ENCODE measurements at regions not wholly inside any gene's neighbourhood (a gene's known extent, or its start where the extent isn't known, plus 50 kb on each side); places are given as distances from the start of the nearest gene placed in this dataset.

DNA sequence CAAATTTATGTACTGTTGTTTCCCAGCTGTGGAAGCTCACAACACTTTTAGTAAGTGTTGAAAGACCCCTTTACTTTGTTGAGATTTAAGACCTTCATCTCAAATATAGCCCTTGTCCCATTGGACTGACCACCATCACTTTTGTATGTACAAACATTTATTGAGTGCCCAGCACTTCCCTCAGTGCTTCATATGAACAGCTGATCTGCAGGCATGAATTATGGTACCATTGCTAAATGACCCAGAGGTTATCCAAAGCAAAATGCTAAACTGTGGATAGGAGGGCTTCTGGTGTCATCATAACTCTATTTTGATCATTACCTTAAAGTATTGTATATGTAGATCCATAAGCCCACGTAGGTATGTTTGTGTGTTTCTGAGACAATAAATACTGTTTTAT lies 285.7 kb upstream of the RGS6 start:
- H3K9me2 ChIP-seq (ENCODE audit: insufficient read depth), result 0 out of 2 replicates have a peak, but pooled peaks cover 3% of the 10 kb centered on the region
- no peaks in the 10 kb centered on the region; the same call in 1 of the 2 replicates for H3K36me3 ChIP-seq (ENCODE audit: insufficient read depth)
- H3K4me2 ChIP-seq, result peak overlapping the region; percentile 44
- H2AFZ ChIP-seq, result no peak overlapping the region
- H3K27ac ChIP-seq (ENCODE audit: low read depth), result peak overlapping the region; percentile 5; the same call in 1 of the 2 replicates
- no peak for DNase-seq (ENCODE audit: low spot score)
- H3K4me1 Mint-ChIP-seq, result peaks cover 42% of the 10 kb centered on the region
- H3K79me2 ChIP-seq (replicated peaks; ENCODE audit: insufficient read depth), result no peaks in the 10 kb centered on the region
- no peaks in the 10 kb centered on the region; the same call in 1 of the 2 replicates for H3F3A ChIP-seq (replicated peaks; ENCODE audit: low read depth)
- H3K27me3 Mint-ChIP-seq (ENCODE audit: insufficient read depth, low read depth, poor library complexity), result peaks cover 1% of the 10 kb centered on the region
- no peaks in the 10 kb centered on the region for H3K27me3 ChIP-seq (ENCODE audit: insufficient read depth)
- TF ChIP-seq, protein P1, sequence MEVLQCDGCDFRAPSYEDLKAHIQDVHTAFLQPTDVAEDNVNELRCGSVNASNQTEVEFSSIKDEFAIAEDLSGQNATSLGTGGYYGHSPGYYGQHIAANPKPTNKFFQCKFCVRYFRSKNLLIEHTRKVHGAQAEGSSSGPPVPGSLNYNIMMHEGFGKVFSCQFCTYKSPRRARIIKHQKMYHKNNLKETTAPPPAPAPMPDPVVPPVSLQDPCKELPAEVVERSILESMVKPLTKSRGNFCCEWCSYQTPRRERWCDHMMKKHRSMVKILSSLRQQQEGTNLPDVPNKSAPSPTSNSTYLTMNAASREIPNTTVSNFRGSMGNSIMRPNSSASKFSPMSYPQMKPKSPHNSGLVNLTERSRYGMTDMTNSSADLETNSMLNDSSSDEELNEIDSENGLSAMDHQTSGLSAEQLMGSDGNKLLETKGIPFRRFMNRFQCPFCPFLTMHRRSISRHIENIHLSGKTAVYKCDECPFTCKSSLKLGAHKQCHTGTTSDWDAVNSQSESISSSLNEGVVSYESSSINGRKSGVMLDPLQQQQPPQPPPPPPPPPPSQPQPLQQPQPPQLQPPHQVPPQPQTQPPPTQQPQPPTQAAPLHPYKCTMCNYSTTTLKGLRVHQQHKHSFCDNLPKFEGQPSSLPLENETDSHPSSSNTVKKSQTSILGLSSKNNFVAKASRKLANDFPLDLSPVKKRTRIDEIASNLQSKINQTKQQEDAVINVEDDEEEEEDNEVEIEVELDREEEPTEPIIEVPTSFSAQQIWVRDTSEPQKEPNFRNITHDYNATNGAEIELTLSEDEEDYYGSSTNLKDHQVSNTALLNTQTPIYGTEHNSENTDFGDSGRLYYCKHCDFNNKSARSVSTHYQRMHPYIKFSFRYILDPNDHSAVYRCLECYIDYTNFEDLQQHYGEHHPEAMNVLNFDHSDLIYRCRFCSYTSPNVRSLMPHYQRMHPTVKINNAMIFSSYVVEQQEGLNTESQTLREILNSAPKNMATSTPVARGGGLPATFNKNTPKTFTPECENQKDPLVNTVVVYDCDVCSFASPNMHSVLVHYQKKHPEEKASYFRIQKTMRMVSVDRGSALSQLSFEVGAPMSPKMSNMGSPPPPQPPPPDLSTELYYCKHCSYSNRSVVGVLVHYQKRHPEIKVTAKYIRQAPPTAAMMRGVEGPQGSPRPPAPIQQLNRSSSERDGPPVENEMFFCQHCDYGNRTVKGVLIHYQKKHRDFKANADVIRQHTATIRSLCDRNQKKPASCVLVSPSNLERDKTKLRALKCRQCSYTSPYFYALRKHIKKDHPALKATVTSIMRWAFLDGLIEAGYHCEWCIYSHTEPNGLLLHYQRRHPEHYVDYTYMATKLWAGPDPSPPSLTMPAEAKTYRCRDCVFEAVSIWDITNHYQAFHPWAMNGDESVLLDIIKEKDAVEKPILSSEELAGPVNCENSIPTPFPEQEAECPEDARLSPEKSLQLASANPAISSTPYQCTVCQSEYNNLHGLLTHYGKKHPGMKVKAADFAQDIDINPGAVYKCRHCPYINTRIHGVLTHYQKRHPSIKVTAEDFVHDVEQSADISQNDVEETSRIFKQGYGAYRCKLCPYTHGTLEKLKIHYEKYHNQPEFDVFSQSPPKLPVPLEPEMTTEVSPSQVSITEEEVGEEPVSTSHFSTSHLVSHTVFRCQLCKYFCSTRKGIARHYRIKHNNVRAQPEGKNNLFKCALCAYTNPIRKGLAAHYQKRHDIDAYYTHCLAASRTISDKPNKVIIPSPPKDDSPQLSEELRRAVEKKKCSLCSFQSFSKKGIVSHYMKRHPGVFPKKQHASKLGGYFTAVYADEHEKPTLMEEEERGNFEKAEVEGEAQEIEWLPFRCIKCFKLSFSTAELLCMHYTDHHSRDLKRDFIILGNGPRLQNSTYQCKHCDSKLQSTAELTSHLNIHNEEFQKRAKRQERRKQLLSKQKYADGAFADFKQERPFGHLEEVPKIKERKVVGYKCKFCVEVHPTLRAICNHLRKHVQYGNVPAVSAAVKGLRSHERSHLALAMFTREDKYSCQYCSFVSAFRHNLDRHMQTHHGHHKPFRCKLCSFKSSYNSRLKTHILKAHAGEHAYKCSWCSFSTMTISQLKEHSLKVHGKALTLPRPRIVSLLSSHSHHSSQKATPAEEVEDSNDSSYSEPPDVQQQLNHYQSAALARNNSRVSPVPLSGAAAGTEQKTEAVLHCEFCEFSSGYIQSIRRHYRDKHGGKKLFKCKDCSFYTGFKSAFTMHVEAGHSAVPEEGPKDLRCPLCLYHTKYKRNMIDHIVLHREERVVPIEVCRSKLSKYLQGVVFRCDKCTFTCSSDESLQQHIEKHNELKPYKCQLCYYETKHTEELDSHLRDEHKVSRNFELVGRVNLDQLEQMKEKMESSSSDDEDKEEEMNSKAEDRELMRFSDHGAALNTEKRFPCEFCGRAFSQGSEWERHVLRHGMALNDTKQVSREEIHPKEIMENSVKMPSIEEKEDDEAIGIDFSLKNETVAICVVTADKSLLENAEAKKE (CRISPR knock-in tag; IDR thresholded peaks at IDR 0.05), result no peak
- no peak for TF ChIP-seq JUNB (IDR thresholded peaks at IDR 0.05; ENCODE audit: unreplicated experiment)
- TF ChIP-seq EZH2phosphoT487 (IDR thresholded peaks at IDR 0.05; ENCODE audit: unreplicated experiment), result no peak
- TF ChIP-seq EZH2 (IDR thresholded peaks at IDR 0.05; ENCODE audit: low read depth, unreplicated experiment), result no peak
- TF ChIP-seq ZNF114 (CRISPR knock-in tag; IDR thresholded peaks at IDR 0.05), result no peak
- TF ChIP-seq, protein P2, sequence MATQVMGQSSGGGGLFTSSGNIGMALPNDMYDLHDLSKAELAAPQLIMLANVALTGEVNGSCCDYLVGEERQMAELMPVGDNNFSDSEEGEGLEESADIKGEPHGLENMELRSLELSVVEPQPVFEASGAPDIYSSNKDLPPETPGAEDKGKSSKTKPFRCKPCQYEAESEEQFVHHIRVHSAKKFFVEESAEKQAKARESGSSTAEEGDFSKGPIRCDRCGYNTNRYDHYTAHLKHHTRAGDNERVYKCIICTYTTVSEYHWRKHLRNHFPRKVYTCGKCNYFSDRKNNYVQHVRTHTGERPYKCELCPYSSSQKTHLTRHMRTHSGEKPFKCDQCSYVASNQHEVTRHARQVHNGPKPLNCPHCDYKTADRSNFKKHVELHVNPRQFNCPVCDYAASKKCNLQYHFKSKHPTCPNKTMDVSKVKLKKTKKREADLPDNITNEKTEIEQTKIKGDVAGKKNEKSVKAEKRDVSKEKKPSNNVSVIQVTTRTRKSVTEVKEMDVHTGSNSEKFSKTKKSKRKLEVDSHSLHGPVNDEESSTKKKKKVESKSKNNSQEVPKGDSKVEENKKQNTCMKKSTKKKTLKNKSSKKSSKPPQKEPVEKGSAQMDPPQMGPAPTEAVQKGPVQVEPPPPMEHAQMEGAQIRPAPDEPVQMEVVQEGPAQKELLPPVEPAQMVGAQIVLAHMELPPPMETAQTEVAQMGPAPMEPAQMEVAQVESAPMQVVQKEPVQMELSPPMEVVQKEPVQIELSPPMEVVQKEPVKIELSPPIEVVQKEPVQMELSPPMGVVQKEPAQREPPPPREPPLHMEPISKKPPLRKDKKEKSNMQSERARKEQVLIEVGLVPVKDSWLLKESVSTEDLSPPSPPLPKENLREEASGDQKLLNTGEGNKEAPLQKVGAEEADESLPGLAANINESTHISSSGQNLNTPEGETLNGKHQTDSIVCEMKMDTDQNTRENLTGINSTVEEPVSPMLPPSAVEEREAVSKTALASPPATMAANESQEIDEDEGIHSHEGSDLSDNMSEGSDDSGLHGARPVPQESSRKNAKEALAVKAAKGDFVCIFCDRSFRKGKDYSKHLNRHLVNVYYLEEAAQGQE (IDR thresholded peaks at IDR 0.05; ENCODE audit: unreplicated experiment), result no peak
- TF ChIP-seq NANOG (IDR thresholded peaks at IDR 0.05; ENCODE audit: borderline replicate concordance), result no peak
- no peak for TF ChIP-seq STAT1 (IDR thresholded peaks at IDR 0.05; ENCODE audit: unreplicated experiment)
- TF ChIP-seq, protein P3, sequence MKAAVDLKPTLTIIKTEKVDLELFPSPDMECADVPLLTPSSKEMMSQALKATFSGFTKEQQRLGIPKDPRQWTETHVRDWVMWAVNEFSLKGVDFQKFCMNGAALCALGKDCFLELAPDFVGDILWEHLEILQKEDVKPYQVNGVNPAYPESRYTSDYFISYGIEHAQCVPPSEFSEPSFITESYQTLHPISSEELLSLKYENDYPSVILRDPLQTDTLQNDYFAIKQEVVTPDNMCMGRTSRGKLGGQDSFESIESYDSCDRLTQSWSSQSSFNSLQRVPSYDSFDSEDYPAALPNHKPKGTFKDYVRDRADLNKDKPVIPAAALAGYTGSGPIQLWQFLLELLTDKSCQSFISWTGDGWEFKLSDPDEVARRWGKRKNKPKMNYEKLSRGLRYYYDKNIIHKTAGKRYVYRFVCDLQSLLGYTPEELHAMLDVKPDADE (IDR thresholded peaks at IDR 0.05), result no peak
- TF ChIP-seq POLR2AphosphoS5 (IDR thresholded peaks at IDR 0.05; ENCODE audit: low read depth), result no peak
- TF ChIP-seq ZNF331 (CRISPR knock-in tag; IDR thresholded peaks at IDR 0.05; ENCODE audit: low read depth), result no peak
- TF ChIP-seq, protein P4, sequence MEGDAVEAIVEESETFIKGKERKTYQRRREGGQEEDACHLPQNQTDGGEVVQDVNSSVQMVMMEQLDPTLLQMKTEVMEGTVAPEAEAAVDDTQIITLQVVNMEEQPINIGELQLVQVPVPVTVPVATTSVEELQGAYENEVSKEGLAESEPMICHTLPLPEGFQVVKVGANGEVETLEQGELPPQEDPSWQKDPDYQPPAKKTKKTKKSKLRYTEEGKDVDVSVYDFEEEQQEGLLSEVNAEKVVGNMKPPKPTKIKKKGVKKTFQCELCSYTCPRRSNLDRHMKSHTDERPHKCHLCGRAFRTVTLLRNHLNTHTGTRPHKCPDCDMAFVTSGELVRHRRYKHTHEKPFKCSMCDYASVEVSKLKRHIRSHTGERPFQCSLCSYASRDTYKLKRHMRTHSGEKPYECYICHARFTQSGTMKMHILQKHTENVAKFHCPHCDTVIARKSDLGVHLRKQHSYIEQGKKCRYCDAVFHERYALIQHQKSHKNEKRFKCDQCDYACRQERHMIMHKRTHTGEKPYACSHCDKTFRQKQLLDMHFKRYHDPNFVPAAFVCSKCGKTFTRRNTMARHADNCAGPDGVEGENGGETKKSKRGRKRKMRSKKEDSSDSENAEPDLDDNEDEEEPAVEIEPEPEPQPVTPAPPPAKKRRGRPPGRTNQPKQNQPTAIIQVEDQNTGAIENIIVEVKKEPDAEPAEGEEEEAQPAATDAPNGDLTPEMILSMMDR (conservative IDR thresholded peaks at IDR 0.05; ENCODE audit: low read depth in 2 of 2), result no peak
- TF ChIP-seq CREB1 (CRISPR knock-in tag; IDR thresholded peaks at IDR 0.05; ENCODE audit: low read depth), result no peak
- peaks cover 30% of the 10 kb centered on the region for H3K9me3 Mint-ChIP-seq
- ATAC-seq, result no peak
- peak overlapping the region; percentile 96 for H3K27ac Mint-ChIP-seq
- no peaks in the 10 kb centered on the region for H4K20me1 ChIP-seq (replicated peaks; ENCODE audit: insufficient read depth)
- peaks cover 54% of the 10 kb centered on the region for H3K36me3 Mint-ChIP-seq (ENCODE audit: low read depth)
- peak overlapping the region; percentile 27 for H3K4me3 ChIP-seq
- H3K4me1 ChIP-seq (ENCODE audit: insufficient read depth), result peaks cover 44% of the 10 kb centered on the region
- H3K4me3 Mint-ChIP-seq, result peak overlapping the region; percentile 43; the same call in 1 of the 3 replicates

Data from GM23338 (cell line).